B cell (primary cell): ENCODE measurements at regions not wholly inside any gene's neighbourhood (a gene's known extent, or its start where the extent isn't known, plus 50 kb on each side); places are given as distances from the start of the nearest gene placed in this dataset.

Source experiments
- ATAC-seq: fragments of 200-7000 bp; cut with Tn5 transposase; one replicate; pipeline ENCODE4 v1.10.0; 2021; ENCODE audit warnings: low read depth, mild to moderate bottlenecking, moderate number of reproducible peaks, moderate library complexity
- CTCF ChIA-PET: fragments of 350-600 bp; sonication (Branson Sonifier 250); formaldehyde crosslinking; loops from one replicate; lab custom pipeline; 2021; ENCODE audit warnings: antibody characterized with exemption, inconsistent platforms; lab: Charles Lee
- POLR2A ChIA-PET: fragments of 350-600 bp; sonication (Branson Sonifier 250); formaldehyde crosslinking; loops from one replicate; lab custom pipeline; 2021; ENCODE audit warnings: antibody characterized with exemption; lab: Charles Lee
- DNase-seq: peaks from one replicate; pipeline ENCODE4 v3.0.0; 2013
- H2AFZ ChIP-seq: 2 replicates; pipeline ENCODE4 v1.6.1; 2012; ENCODE audit warnings: mild to moderate bottlenecking, low read depth, low read length; ENCODE audit not compliant: insufficient read depth, poor library complexity, severe bottlenecking
- H3K27ac ChIP-seq, 2 donors: 1 replicate in 1 of 2; 2 replicates in 1 of 2; pipeline ENCODE4 v1.5.1; 2012 to 2013; ENCODE audit warnings: low read length in 2 of 2, mild to moderate bottlenecking in 2 of 2, moderate library complexity in 1 of 2
- H3K27me3 ChIP-seq, 4 experiments: fragments of 200-600 bp in 1 of 4; sonication (generic) in 1 of 4; replicated peaks in 1 of 4; 1 replicate in 2 of 4; 2 replicates in 2 of 4; pipeline versions ENCODE4 v1.6.1 to v1.7.0; 2013 to 2016; ENCODE audit warnings: low read length in 3 of 4, mild to moderate bottlenecking in 2 of 4, mixed read lengths in 1 of 4, moderate library complexity in 1 of 4; ENCODE audit not compliant: insufficient read depth in 4 of 4, control insufficient read depth in 3 of 4; ENCODE audit errors: control extremely low read depth in 1 of 4
- H3K36me3 ChIP-seq, 2 experiments: replicated peaks in 1 of 2; 1 replicate in 1 of 2; 2 replicates in 1 of 2; pipeline versions ENCODE4 v1.6.1 to v1.7.1; 2013; ENCODE audit warnings: low read length in 1 of 2; ENCODE audit not compliant: insufficient read depth in 2 of 2, control insufficient read depth in 1 of 2; ENCODE audit errors: control extremely low read depth in 1 of 2, extremely low read depth in 1 of 2
- H3K4me1 ChIP-seq, 2 donors: fragments of 200-600 bp in 1 of 2; sonication (generic) in 1 of 2; 1 replicate in 1 of 2; 2 replicates in 1 of 2; pipeline versions ENCODE4 v1.5.1 to v1.6.1; 2013 to 2017; ENCODE audit warnings: low read length in 2 of 2; ENCODE audit not compliant: control insufficient read depth in 2 of 2, insufficient read depth in 2 of 2
- H3K4me2 ChIP-seq: replicated peaks from 2 replicates; pipeline ENCODE3; 2012; ENCODE audit warnings: mild to moderate bottlenecking, low read depth, low read length; ENCODE audit not compliant: poor library complexity, severe bottlenecking
- H3K4me3 ChIP-seq, 5 experiments: fragments of 200-600 bp in 1 of 5; sonication (generic) in 1 of 5; 1 replicate in 3 of 5; 2 replicates in 2 of 5; pipeline versions ENCODE4 v1.5.1 to v1.7.0; 2011 to 2016; ENCODE audit warnings: low read length in 4 of 5, mild to moderate bottlenecking in 4 of 5, low read depth in 2 of 5, control low read depth in 1 of 5, moderate library complexity in 1 of 5; ENCODE audit not compliant: insufficient read depth in 1 of 5; ENCODE audit errors: control extremely low read depth in 1 of 5, extremely low read depth in 1 of 5
- H3K79me2 ChIP-seq: fragments of 200-600 bp; sonication (generic); one replicate; pipeline ENCODE4 v1.6.0; 2016; ENCODE audit warnings: low read length; ENCODE audit not compliant: control insufficient read depth, insufficient read depth
- H3K9ac ChIP-seq: fragments of 200-600 bp; sonication (generic); 2 replicates; pipeline ENCODE4 v1.6.1; 2017; ENCODE audit warnings: mild to moderate bottlenecking, low read length, moderate library complexity
- H3K9me3 ChIP-seq, 3 donors: one replicate each; pipeline versions ENCODE4 v1.6.1 to v1.7.1; 2013; ENCODE audit warnings: low read length in 2 of 3; ENCODE audit not compliant: control insufficient read depth in 2 of 3, insufficient read depth in 1 of 3; ENCODE audit errors: control extremely low read depth in 1 of 3
- H4K20me1 ChIP-seq: 2 replicates; pipeline ENCODE4 v1.6.0; 2012; ENCODE audit warnings: mild to moderate bottlenecking, low read length; ENCODE audit not compliant: insufficient read depth, control insufficient read depth, poor library complexity, severe bottlenecking
- H3K27ac Mint-ChIP-seq: one replicate; pipeline ENCODE4 v1.8.0; 2021; ENCODE audit warnings: mixed read lengths
- H3K27me3 Mint-ChIP-seq: one replicate; pipeline ENCODE4 v1.8.0; 2021; ENCODE audit warnings: mixed read lengths
- H3K4me1 Mint-ChIP-seq: one replicate; pipeline ENCODE4 v1.8.0; 2021; ENCODE audit warnings: mixed read lengths
- H3K4me3 Mint-ChIP-seq: one replicate; pipeline ENCODE4 v1.8.0; 2021; ENCODE audit warnings: mixed read lengths
- H3K9me3 Mint-ChIP-seq: one replicate; pipeline ENCODE4 v1.8.0; 2022; ENCODE audit warnings: mixed read lengths; ENCODE audit not compliant: insufficient read depth
- EZH2 ChIP-seq: IDR thresholded peaks from 2 replicates; pipeline ENCODE4 v1.6.1; 2012; ENCODE audit warnings: borderline replicate concordance, low read depth, mild to moderate bottlenecking, moderate library complexity, low read length; ENCODE audit not compliant: insufficient read depth, poor library complexity, severe bottlenecking
- WGBS: methylation state at CpG from one replicate; pipeline ENCODE4 v1.1.5; 2013; ENCODE audit warnings: missing lambda C conversion rate; ENCODE audit not compliant: insufficient coverage; 5-methylcytosine and 5-hydroxymethylcytosine counted together
- intact Hi-C: fragments of 100-400 bp; cut with micrococcal nuclease; formaldehyde crosslinking; loops from one replicate; pipeline ENCODE4 v1.10.0; 2022
- TF ChIP-seq, protein P1 (sequence below): fragments of 200-600 bp; IDR thresholded peaks from one replicate; pipeline ENCODE4 v1.8.0; 2022; ENCODE audit warnings: antibody characterized with exemption, mild to moderate bottlenecking

DNA sequence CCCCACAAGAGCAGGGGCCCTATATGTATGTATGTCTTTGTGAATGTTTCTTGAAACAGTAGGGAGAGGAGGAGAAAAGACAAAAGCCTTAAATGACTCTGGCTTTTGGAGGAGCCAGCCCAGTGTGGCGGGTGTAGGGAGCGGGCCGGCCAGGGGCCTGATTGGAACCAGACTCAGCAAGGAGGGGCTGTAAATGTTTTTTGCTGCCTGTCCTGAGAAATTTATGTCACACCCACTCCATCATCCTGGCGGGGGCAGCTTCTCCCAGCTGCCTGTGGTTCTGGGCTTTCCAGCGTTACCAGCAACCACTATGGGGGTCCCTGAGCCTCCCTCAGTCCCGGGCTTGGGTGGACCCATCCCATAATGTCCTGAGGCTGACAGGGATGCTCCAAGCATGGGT, 130.8 kb downstream of the PJA1 start:
- Mint-ChIP-seq H3K4me1 (no peaks in the 10 kb centered on the region), H3K27ac (no peak overlapping the region), H3K27me3 (no peaks in the 10 kb centered on the region), H3K9me3 (no peaks in the 10 kb centered on the region), H3K4me3 (no peak overlapping the region)
- no peaks in the 10 kb centered on the region for H3K36me3 ChIP-seq
- ChIA-PET POLR2A (no interaction called here), CTCF (no interaction called here)
- no peaks in the 10 kb centered on the region for H3K79me2 ChIP-seq
- no peaks in the 10 kb centered on the region for H3K4me1 ChIP-seq
- no peak overlapping the region for H3K27ac ChIP-seq
- no peaks in the 10 kb centered on the region for H4K20me1 ChIP-seq
- 100% methylated on average over 1 of the region's 6 CpGs for WGBS
- no peaks in the 10 kb centered on the region for H3K9me3 ChIP-seq
- H3K4me2 ChIP-seq = no peak overlapping the region
- TF ChIP-seq, protein P1, sequence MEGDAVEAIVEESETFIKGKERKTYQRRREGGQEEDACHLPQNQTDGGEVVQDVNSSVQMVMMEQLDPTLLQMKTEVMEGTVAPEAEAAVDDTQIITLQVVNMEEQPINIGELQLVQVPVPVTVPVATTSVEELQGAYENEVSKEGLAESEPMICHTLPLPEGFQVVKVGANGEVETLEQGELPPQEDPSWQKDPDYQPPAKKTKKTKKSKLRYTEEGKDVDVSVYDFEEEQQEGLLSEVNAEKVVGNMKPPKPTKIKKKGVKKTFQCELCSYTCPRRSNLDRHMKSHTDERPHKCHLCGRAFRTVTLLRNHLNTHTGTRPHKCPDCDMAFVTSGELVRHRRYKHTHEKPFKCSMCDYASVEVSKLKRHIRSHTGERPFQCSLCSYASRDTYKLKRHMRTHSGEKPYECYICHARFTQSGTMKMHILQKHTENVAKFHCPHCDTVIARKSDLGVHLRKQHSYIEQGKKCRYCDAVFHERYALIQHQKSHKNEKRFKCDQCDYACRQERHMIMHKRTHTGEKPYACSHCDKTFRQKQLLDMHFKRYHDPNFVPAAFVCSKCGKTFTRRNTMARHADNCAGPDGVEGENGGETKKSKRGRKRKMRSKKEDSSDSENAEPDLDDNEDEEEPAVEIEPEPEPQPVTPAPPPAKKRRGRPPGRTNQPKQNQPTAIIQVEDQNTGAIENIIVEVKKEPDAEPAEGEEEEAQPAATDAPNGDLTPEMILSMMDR = no peak
- TF ChIP-seq EZH2 = no peak
- H3K27me3 ChIP-seq = no peaks in the 10 kb centered on the region
- H3K9ac ChIP-seq = no peak overlapping the region
- ATAC-seq = no peak
- intact Hi-C loops = no loop called here
- no peak overlapping the region for H2AFZ ChIP-seq
- no peak overlapping the region for H3K4me3 ChIP-seq
- DNase-seq = no peak

DNA sequence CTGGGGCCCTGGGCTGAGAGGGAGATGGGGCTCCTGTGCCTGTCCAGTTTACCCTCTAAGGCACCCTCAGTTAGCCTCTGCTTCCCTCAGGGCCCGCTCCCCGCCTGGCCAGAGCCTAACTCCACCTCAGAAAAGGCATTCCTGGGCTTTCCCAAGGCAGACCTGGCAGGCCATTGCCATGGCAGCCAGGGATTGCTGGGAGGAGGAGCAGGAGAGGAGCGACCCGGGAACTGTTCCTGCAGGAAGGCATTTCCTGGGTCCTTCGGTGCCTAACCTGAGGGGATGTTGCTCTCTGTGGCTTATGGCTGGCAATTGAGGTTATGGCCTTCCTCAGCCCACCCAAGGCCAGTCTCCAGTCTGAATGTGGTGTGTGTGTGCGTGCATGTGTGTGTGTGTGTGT, 131.3 kb downstream of the PJA1 start:
- Mint-ChIP-seq H3K27me3 (no peaks in the 10 kb centered on the region), H3K9me3 (no peaks in the 10 kb centered on the region), H3K4me1 (no peaks in the 10 kb centered on the region), H3K4me3 (no peak overlapping the region), H3K27ac (no peak overlapping the region)
- no peaks in the 10 kb centered on the region for H3K4me1 ChIP-seq
- ATAC-seq (no peak), DNase-seq (no peak)
- H3K79me2 ChIP-seq = no peaks in the 10 kb centered on the region
- no peaks in the 10 kb centered on the region for H3K36me3 ChIP-seq
- no peak overlapping the region for H3K27ac ChIP-seq
- no peak overlapping the region for H2AFZ ChIP-seq
- no peak for TF ChIP-seq EZH2
- TF ChIP-seq, protein P1 = no peak
- H3K9ac ChIP-seq = no peak overlapping the region
- no peak overlapping the region for H3K4me3 ChIP-seq
- WGBS = 100% methylated on average over 4 of the region's 6 CpGs
- H4K20me1 ChIP-seq = no peaks in the 10 kb centered on the region
- H3K4me2 ChIP-seq = no peak overlapping the region
- CTCF ChIA-PET = no interaction called here
- POLR2A ChIA-PET = no interaction called here
- intact Hi-C loops = no loop called here
- H3K27me3 ChIP-seq = no peaks in the 10 kb centered on the region
- H3K9me3 ChIP-seq = no peaks in the 10 kb centered on the region
